ENCODE measurements at regions not wholly inside any gene's neighbourhood (a gene's known extent, or its start where the extent isn't known, plus 50 kb on each side); places are given as distances from the start of the nearest gene placed in this dataset.

DNA sequence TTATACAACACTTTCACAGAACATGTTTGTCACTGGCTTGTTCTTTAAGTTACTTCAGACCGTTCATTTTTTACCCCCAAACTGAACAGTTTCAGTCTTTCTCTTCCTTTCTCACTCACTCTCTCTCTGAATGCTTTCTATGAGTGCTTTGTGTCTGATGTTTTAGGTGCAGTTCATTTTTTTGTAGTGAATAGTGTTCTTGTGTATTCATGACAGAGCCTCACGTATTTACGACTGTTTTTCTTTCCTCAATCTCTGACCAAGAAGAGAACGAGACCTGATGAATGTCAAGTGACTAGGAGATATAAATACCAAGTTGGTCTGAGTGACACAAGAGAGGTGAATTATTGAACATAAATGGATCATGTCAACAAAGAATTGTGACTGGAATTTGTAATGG, 1525.0 kb upstream of the MIR17HG start:
- no peak overlapping the region for H3K4me3 ChIP-seq (replicated peaks; ENCODE audit: insufficient read depth, low read length)
- no peak for DNase-seq (ENCODE audit: low read depth in 1 of 2, low spot score in 1 of 2)
- no peaks in the 10 kb centered on the region for H3K27me3 ChIP-seq (ENCODE audit: insufficient read depth, poor library complexity, severe bottlenecking)
- TF ChIP-seq, protein P1, sequence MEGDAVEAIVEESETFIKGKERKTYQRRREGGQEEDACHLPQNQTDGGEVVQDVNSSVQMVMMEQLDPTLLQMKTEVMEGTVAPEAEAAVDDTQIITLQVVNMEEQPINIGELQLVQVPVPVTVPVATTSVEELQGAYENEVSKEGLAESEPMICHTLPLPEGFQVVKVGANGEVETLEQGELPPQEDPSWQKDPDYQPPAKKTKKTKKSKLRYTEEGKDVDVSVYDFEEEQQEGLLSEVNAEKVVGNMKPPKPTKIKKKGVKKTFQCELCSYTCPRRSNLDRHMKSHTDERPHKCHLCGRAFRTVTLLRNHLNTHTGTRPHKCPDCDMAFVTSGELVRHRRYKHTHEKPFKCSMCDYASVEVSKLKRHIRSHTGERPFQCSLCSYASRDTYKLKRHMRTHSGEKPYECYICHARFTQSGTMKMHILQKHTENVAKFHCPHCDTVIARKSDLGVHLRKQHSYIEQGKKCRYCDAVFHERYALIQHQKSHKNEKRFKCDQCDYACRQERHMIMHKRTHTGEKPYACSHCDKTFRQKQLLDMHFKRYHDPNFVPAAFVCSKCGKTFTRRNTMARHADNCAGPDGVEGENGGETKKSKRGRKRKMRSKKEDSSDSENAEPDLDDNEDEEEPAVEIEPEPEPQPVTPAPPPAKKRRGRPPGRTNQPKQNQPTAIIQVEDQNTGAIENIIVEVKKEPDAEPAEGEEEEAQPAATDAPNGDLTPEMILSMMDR (IDR thresholded peaks at IDR 0.05; ENCODE audit: insufficient read depth, low read length): no peak
- TF ChIP-seq, protein P2, sequence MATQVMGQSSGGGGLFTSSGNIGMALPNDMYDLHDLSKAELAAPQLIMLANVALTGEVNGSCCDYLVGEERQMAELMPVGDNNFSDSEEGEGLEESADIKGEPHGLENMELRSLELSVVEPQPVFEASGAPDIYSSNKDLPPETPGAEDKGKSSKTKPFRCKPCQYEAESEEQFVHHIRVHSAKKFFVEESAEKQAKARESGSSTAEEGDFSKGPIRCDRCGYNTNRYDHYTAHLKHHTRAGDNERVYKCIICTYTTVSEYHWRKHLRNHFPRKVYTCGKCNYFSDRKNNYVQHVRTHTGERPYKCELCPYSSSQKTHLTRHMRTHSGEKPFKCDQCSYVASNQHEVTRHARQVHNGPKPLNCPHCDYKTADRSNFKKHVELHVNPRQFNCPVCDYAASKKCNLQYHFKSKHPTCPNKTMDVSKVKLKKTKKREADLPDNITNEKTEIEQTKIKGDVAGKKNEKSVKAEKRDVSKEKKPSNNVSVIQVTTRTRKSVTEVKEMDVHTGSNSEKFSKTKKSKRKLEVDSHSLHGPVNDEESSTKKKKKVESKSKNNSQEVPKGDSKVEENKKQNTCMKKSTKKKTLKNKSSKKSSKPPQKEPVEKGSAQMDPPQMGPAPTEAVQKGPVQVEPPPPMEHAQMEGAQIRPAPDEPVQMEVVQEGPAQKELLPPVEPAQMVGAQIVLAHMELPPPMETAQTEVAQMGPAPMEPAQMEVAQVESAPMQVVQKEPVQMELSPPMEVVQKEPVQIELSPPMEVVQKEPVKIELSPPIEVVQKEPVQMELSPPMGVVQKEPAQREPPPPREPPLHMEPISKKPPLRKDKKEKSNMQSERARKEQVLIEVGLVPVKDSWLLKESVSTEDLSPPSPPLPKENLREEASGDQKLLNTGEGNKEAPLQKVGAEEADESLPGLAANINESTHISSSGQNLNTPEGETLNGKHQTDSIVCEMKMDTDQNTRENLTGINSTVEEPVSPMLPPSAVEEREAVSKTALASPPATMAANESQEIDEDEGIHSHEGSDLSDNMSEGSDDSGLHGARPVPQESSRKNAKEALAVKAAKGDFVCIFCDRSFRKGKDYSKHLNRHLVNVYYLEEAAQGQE (IDR thresholded peaks at IDR 0.05; ENCODE audit: insufficient replicate concordance, low read depth): no peak
- TF ChIP-seq SPI1 (IDR thresholded peaks at IDR 0.05; ENCODE audit: borderline replicate concordance, low read depth) (no peak), POLR2AphosphoS5 (IDR thresholded peaks at IDR 0.05; ENCODE audit: low read depth) (no peak), GABPA (IDR thresholded peaks at IDR 0.05; ENCODE audit: low read depth) (no peak)
- H3K27ac ChIP-seq (replicated peaks): no peak overlapping the region

DNA sequence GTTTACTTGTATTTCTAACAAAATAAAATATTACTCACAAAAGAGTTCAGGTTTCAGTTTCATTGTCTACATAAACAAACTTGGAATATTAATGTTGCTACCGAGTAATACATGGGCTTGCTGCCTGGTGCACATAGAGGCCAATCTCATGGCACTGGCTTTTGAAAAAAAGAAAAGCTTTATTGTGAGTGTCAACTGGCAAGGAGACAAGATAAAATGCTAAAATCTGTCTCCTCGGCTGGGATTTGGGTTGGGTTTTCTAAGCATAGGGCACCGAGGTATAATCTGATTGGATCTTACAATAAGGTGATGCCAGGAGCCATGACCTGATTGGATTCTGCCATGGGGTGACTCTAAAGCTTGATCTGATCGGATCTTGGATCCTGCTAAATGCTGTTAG, 1519.9 kb upstream of the MIR17HG start:
- DNase-seq (ENCODE audit: low read depth in 1 of 2, low spot score in 1 of 2): no peak
- Histone ChIP-seq H3K4me3 (replicated peaks; ENCODE audit: insufficient read depth, low read length) (no peak overlapping the region), H3K27me3 (ENCODE audit: insufficient read depth, poor library complexity, severe bottlenecking) (no peaks in the 10 kb centered on the region), H3K27ac (replicated peaks) (no peak overlapping the region)
- TF ChIP-seq GABPA (IDR thresholded peaks at IDR 0.05; ENCODE audit: low read depth) (no peak), SPI1 (IDR thresholded peaks at IDR 0.05; ENCODE audit: borderline replicate concordance, low read depth) (no peak), POLR2AphosphoS5 (IDR thresholded peaks at IDR 0.05; ENCODE audit: low read depth) (no peak)
- TF ChIP-seq, protein P2 (IDR thresholded peaks at IDR 0.05; ENCODE audit: insufficient replicate concordance, low read depth): no peak
- TF ChIP-seq, protein P1 (IDR thresholded peaks at IDR 0.05; ENCODE audit: insufficient read depth, low read length): no peak

DNA sequence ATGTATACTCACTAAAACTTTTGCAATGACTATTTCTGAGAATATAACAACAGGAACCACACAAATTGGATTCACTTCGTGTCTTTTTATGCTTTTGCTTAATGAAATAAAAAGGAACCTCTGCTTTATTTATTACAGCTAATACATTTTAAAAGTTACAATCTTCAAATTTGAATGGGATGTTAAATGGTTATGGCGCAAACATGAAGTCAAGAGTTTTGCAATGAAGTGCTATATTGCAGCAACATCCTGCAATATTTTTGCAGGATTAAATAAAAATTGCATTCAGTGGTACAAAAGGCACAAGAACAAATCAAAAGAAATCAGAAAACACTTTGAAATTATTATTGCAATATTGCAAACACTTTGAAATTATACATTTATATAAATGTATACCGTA, 1519.0 kb upstream of the MIR17HG start:
- TF ChIP-seq GABPA (IDR thresholded peaks at IDR 0.05; ENCODE audit: low read depth): no peak
- TF ChIP-seq SPI1 (IDR thresholded peaks at IDR 0.05; ENCODE audit: borderline replicate concordance, low read depth): no peak
- TF ChIP-seq, protein P2 (IDR thresholded peaks at IDR 0.05; ENCODE audit: insufficient replicate concordance, low read depth): no peak
- no peak for TF ChIP-seq POLR2AphosphoS5 (IDR thresholded peaks at IDR 0.05; ENCODE audit: low read depth)
- TF ChIP-seq, protein P1 (IDR thresholded peaks at IDR 0.05; ENCODE audit: insufficient read depth, low read length): no peak
- H3K27me3 ChIP-seq (ENCODE audit: insufficient read depth, poor library complexity, severe bottlenecking): no peaks in the 10 kb centered on the region
- no peak for DNase-seq (ENCODE audit: low read depth in 1 of 2, low spot score in 1 of 2)
- no peak overlapping the region for H3K27ac ChIP-seq (replicated peaks)
- H3K4me3 ChIP-seq (replicated peaks; ENCODE audit: insufficient read depth, low read length): no peak overlapping the region
